ENCODE measurements at regions not wholly inside any gene's neighbourhood (a gene's known extent, or its start where the extent isn't known, plus 50 kb on each side); places are given as distances from the start of the nearest gene placed in this dataset.
"Not testable (repeated sequence)": the region's sequence is repeated elsewhere in the genome, so short reads cannot be mapped to it uniquely, and the experiment has no call there.

GRCh38 chr10:64537112-64537511, 1015.9 kb downstream of the REEP3 start:
- Mint-ChIP-seq H3K36me3 (ENCODE audit: insufficient read depth in 2 of 2) (no peaks in the 10 kb centered on the region), H3K27ac (no peak overlapping the region), H3K9me3 (peaks cover 4 to 5% of the 10 kb centered on the region in 2 donors), H3K27me3 (ENCODE audit: low read depth) (no peaks in the 10 kb centered on the region), H3K4me1 (ENCODE audit: low read depth) (no peaks in the 10 kb centered on the region), H3K4me3 (no peak overlapping the region)
- DNase-seq (no peak), ATAC-seq (replicated peaks in 1 of 2) (no peak)

- no peak overlapping the region for H3K27ac Mint-ChIP-seq
- H3K4me3 Mint-ChIP-seq: no peak overlapping the region
These were observed 1016.7 kb downstream of the REEP3 start for GRCh38 chr10:64537928-64538327.

GRCh38 chr10:64546073-64546472, 1024.9 kb downstream of the REEP3 start:
- DNase-seq (no peak), ATAC-seq (replicated peaks in 1 of 2) (no peak)
- H3K4me3 Mint-ChIP-seq: no peak overlapping the region
- H3K27ac Mint-ChIP-seq: no peak overlapping the region
- no peaks in the 10 kb centered on the region for H3K27me3 Mint-ChIP-seq (ENCODE audit: low read depth)
- no peaks in the 10 kb centered on the region for H3K4me1 Mint-ChIP-seq (ENCODE audit: low read depth)
- peaks cover 0 to 2% of the 10 kb centered on the region in 2 donors for H3K9me3 Mint-ChIP-seq
- H3K36me3 Mint-ChIP-seq (ENCODE audit: insufficient read depth in 2 of 2): no peaks in the 10 kb centered on the region

More at GRCh38 chr10:64537928-64538327, 1016.7 kb downstream of the REEP3 start:
- no peak for DNase-seq
- Mint-ChIP-seq H3K9me3 (peaks cover 4 to 5% of the 10 kb centered on the region in 2 donors), H3K27me3 (ENCODE audit: low read depth) (no peaks in the 10 kb centered on the region), H3K36me3 (ENCODE audit: insufficient read depth in 2 of 2) (no peaks in the 10 kb centered on the region), H3K4me1 (ENCODE audit: low read depth) (no peaks in the 10 kb centered on the region)
- no peak for ATAC-seq (replicated peaks in 1 of 2)

- DNase-seq (no peak), ATAC-seq (replicated peaks in 1 of 2) (no peak)
- Mint-ChIP-seq H3K4me1 (ENCODE audit: low read depth) (no peaks in the 10 kb centered on the region), H3K9me3 (peaks cover 0 to 6% of the 10 kb centered on the region in 2 donors), H3K36me3 (ENCODE audit: insufficient read depth in 2 of 2) (no peaks in the 10 kb centered on the region), H3K27ac (no peak overlapping the region), H3K27me3 (ENCODE audit: low read depth) (no peaks in the 10 kb centered on the region), H3K4me3 (no peak overlapping the region)
These were observed 1026.0 kb downstream of the REEP3 start for GRCh38 chr10:64547168-64547567.

- Mint-ChIP-seq H3K9me3 (peaks cover 3 to 4% of the 10 kb centered on the region in 2 donors), H3K27ac (no peak overlapping the region), H3K36me3 (ENCODE audit: insufficient read depth in 2 of 2) (no peaks in the 10 kb centered on the region), H3K27me3 (ENCODE audit: low read depth) (no peaks in the 10 kb centered on the region), H3K4me1 (ENCODE audit: low read depth) (no peaks in the 10 kb centered on the region), H3K4me3 (no peak overlapping the region)
- no peak for ATAC-seq (replicated peaks in 1 of 2)
- no peak for DNase-seq
These were observed 1034.5 kb downstream of the REEP3 start for GRCh38 chr10:64555666-64556065.

GRCh38 chr10:64558094-64558835, 1037.1 kb downstream of the REEP3 start:
- DNase-seq (no peak), ATAC-seq (replicated peaks in 1 of 2) (no peak)
- no peaks in the 10 kb centered on the region for H3K36me3 Mint-ChIP-seq (ENCODE audit: insufficient read depth in 2 of 2)
- H3K9me3 Mint-ChIP-seq: peaks cover 2 to 6% of the 10 kb centered on the region in 2 donors
- no peaks in the 10 kb centered on the region for H3K27me3 Mint-ChIP-seq (ENCODE audit: low read depth)
- H3K4me3 Mint-ChIP-seq: no peak overlapping the region
- no peak overlapping the region for H3K27ac Mint-ChIP-seq
- H3K4me1 Mint-ChIP-seq (ENCODE audit: low read depth): no peaks in the 10 kb centered on the region

GRCh38 chr10:64571056-64571455, 1049.9 kb downstream of the REEP3 start:
- peaks cover 0 to 2% of the 10 kb centered on the region in 2 donors for H3K36me3 Mint-ChIP-seq (ENCODE audit: insufficient read depth in 2 of 2)
- H3K27me3 Mint-ChIP-seq (ENCODE audit: low read depth): no peaks in the 10 kb centered on the region
- H3K27ac Mint-ChIP-seq: no peak overlapping the region
- peaks cover 4 to 5% of the 10 kb centered on the region in 2 donors for H3K9me3 Mint-ChIP-seq
- H3K4me3 Mint-ChIP-seq: no peak overlapping the region
- H3K4me1 Mint-ChIP-seq (ENCODE audit: low read depth): no peaks in the 10 kb centered on the region
- ATAC-seq (replicated peaks in 1 of 2) (peak in 1 of 2 donors; percentile 49), DNase-seq (no peak)

GRCh38 chr10:64573623-64574325, 1052.6 kb downstream of the REEP3 start:
- H3K9me3 Mint-ChIP-seq: peaks cover 3 to 5% of the 10 kb centered on the region in 2 donors
- DNase-seq: no peak

GRCh38 chr10:64574371-64574770, 1053.2 kb downstream of the REEP3 start:
- Mint-ChIP-seq H3K27me3 (ENCODE audit: low read depth) (no peaks in the 10 kb centered on the region), H3K9me3 (peaks cover 3 to 5% of the 10 kb centered on the region in 2 donors), H3K4me1 (ENCODE audit: low read depth) (no peaks in the 10 kb centered on the region), H3K27ac (no peak overlapping the region), H3K4me3 (no peak overlapping the region), H3K36me3 (ENCODE audit: insufficient read depth in 2 of 2) (no peaks in the 10 kb centered on the region)
- DNase-seq: no peak
- no peak for ATAC-seq (replicated peaks in 1 of 2)

More at GRCh38 chr10:64573623-64574325, 1052.6 kb downstream of the REEP3 start:
- H3K36me3 Mint-ChIP-seq (ENCODE audit: insufficient read depth in 2 of 2): no peaks in the 10 kb centered on the region
- no peaks in the 10 kb centered on the region for H3K4me1 Mint-ChIP-seq (ENCODE audit: low read depth)
- H3K27ac Mint-ChIP-seq: no peak overlapping the region
- no peak overlapping the region for H3K4me3 Mint-ChIP-seq
- ATAC-seq (replicated peaks in 1 of 2): no peak
- no peaks in the 10 kb centered on the region for H3K27me3 Mint-ChIP-seq (ENCODE audit: low read depth)

- DNase-seq: no peak
- Mint-ChIP-seq H3K4me3 (no peak overlapping the region), H3K4me1 (ENCODE audit: low read depth) (no peaks in the 10 kb centered on the region), H3K27ac (no peak overlapping the region), H3K9me3 (peaks cover 0 to 4% of the 10 kb centered on the region in 2 donors), H3K27me3 (ENCODE audit: low read depth) (no peaks in the 10 kb centered on the region), H3K36me3 (ENCODE audit: insufficient read depth in 2 of 2) (no peaks in the 10 kb centered on the region)
- no peak for ATAC-seq (replicated peaks in 1 of 2)
These were observed 1055.3 kb downstream of the REEP3 start for GRCh38 chr10:64576497-64576896.

- H3K27ac Mint-ChIP-seq; ATAC-seq (replicated peaks in 1 of 2); H3K36me3 Mint-ChIP-seq (ENCODE audit: insufficient read depth in 2 of 2); DNase-seq; H3K4me1 Mint-ChIP-seq (ENCODE audit: low read depth); H3K9me3 Mint-ChIP-seq; H3K27me3 Mint-ChIP-seq (ENCODE audit: low read depth); H3K4me3 Mint-ChIP-seq: not testable (repeated sequence)
These were observed 1057.6 kb downstream of the REEP3 start for GRCh38 chr10:64578757-64579156.

- H3K4me1 Mint-ChIP-seq (ENCODE audit: low read depth): no peaks in the 10 kb centered on the region
- ATAC-seq (replicated peaks in 1 of 2) (no peak), DNase-seq (no peak)
- peaks cover 8 to 13% of the 10 kb centered on the region in 2 donors for H3K9me3 Mint-ChIP-seq
- no peaks in the 10 kb centered on the region for H3K27me3 Mint-ChIP-seq (ENCODE audit: low read depth)
- H3K4me3 Mint-ChIP-seq: no peak overlapping the region
- H3K36me3 Mint-ChIP-seq (ENCODE audit: insufficient read depth in 2 of 2): peaks cover 0 to 1% of the 10 kb centered on the region in 2 donors
- no peak overlapping the region for H3K27ac Mint-ChIP-seq
These were observed 1065.8 kb downstream of the REEP3 start for GRCh38 chr10:64586934-64587503.

GRCh38 chr10:64594072-64594471, 1072.9 kb downstream of the REEP3 start:
- H3K9me3 Mint-ChIP-seq: peaks cover 5 to 8% of the 10 kb centered on the region in 2 donors
- no peak overlapping the region for H3K4me3 Mint-ChIP-seq
- no peaks in the 10 kb centered on the region for H3K4me1 Mint-ChIP-seq (ENCODE audit: low read depth)
- H3K36me3 Mint-ChIP-seq (ENCODE audit: insufficient read depth in 2 of 2): no peaks in the 10 kb centered on the region
- no peak overlapping the region for H3K27ac Mint-ChIP-seq
- H3K27me3 Mint-ChIP-seq (ENCODE audit: low read depth): no peaks in the 10 kb centered on the region
- ATAC-seq (replicated peaks in 1 of 2) (no peak), DNase-seq (no peak)
